ENCODE measurements at regions not wholly inside any gene's neighbourhood (a gene's known extent, or its start where the extent isn't known, plus 50 kb on each side); places are given as distances from the start of the nearest gene placed in this dataset.

DNA sequence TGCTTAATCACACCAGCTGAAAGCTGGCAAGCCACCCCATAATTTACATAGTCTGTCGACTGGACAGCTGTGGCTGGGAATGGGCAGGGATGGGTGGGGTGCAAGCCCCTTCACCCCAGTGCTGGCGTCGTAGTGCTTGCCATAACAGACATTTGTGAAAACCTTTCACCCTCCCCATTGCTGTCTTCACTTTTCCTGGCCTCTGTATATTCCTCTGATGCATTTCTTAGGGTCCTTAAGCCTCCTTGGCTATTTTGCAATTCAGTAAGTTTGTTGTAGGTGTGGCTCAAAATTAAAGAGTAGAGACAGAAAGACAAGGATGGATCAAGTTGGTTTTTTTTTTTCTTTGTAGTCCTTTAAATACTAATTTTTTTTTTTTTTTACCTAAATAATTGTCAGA lies 383.3 kb upstream of the MCTP2 start:
- TF ChIP-seq, protein P1, sequence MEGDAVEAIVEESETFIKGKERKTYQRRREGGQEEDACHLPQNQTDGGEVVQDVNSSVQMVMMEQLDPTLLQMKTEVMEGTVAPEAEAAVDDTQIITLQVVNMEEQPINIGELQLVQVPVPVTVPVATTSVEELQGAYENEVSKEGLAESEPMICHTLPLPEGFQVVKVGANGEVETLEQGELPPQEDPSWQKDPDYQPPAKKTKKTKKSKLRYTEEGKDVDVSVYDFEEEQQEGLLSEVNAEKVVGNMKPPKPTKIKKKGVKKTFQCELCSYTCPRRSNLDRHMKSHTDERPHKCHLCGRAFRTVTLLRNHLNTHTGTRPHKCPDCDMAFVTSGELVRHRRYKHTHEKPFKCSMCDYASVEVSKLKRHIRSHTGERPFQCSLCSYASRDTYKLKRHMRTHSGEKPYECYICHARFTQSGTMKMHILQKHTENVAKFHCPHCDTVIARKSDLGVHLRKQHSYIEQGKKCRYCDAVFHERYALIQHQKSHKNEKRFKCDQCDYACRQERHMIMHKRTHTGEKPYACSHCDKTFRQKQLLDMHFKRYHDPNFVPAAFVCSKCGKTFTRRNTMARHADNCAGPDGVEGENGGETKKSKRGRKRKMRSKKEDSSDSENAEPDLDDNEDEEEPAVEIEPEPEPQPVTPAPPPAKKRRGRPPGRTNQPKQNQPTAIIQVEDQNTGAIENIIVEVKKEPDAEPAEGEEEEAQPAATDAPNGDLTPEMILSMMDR (IDR thresholded peaks at IDR 0.05; ENCODE audit: low read depth, low read length): no peak

DNA sequence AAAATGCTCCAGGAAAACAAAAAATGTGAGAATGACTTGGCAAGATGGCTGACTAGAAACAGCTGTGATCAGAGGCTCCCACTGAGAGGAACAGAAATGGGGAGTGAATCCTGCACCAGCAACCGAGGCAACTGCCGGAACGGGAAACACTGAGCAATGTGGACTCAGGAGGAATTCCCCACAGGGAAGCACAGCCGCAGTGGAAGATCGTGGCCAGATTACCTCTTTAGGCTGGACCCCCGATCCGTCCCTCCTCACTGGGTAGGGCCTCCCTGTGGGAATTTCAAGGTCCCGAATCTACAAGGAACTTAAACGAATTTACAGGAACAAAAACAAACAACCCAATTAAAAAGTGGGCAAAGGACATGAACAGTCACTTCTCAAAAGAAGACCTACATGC lies 385.2 kb upstream of the MCTP2 start:
- TF ChIP-seq, protein P1 (IDR thresholded peaks at IDR 0.05; ENCODE audit: low read depth, low read length): no peak
- H3K27me3 ChIP-seq (ENCODE audit: insufficient read depth, low read depth, severe bottlenecking): peaks cover 35% of the 10 kb centered on the region
- no peak for DNase-seq
- H3K36me3 ChIP-seq: no peaks in the 10 kb centered on the region
- no peaks in the 10 kb centered on the region for H3K9me3 ChIP-seq (ENCODE audit: severe bottlenecking)
- no peak overlapping the region for H3K4me3 ChIP-seq (ENCODE audit: low read depth, low read length)
- no peak overlapping the region for H3K27ac ChIP-seq

More for the DNA sequence above, 383.3 kb upstream of the MCTP2 start:
- Histone ChIP-seq H3K9me3 (ENCODE audit: severe bottlenecking) (no peaks in the 10 kb centered on the region), H3K4me3 (ENCODE audit: low read depth, low read length) (no peak overlapping the region), H3K36me3 (no peaks in the 10 kb centered on the region), H3K27ac (no peak overlapping the region), H3K27me3 (ENCODE audit: insufficient read depth, low read depth, severe bottlenecking) (peaks cover 37% of the 10 kb centered on the region)
- DNase-seq: no peak

DNA sequence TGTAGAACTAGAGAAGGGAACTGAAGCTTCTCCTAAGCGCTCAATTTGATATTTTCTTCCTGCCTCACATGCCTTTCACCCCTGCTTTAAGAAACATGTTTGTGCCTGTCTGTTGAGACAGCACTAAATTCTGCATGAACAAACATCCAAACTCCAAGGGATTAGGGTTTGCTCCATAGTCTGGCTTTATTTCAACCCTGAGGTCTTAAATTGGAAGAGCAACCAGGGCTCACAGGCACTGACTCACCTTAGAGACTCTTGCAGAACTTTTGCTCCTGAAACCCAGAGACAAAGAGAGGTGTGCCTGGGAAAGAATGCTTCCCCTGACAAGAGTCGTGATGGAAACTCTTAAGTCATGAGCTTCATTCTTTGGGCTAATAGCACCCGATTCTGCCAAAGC lies 393.9 kb upstream of the MCTP2 start:
- no peak for DNase-seq

DNA sequence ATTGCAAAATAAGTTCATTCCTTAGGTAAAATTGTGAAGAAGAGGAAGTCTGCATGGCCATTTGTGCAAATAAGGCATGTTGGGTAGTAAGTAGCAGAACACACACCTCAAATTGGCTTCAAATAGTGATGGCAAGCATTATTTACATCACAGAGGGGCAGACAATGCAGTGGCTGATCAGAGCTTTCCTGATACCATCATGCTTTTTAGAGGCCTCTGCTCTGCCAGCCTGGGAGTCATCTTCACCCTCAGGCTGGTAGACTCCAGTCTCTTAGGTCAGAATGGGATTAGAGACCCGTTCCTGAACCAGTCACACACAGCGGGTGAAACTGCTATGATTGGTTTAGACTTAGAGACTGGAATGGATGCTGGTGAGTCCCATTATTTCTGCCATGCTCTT lies 396.0 kb upstream of the MCTP2 start:
- no peak for DNase-seq
- TF ChIP-seq, protein P1 (IDR thresholded peaks at IDR 0.05; ENCODE audit: low read depth, low read length): no peak
- no peak overlapping the region for H3K27ac ChIP-seq
- no peaks in the 10 kb centered on the region for H3K36me3 ChIP-seq
- H3K9me3 ChIP-seq (ENCODE audit: severe bottlenecking): no peaks in the 10 kb centered on the region
- H3K4me3 ChIP-seq (ENCODE audit: low read depth, low read length): no peak overlapping the region
- peaks cover 43% of the 10 kb centered on the region for H3K27me3 ChIP-seq (ENCODE audit: insufficient read depth, low read depth, severe bottlenecking)

More for the DNA sequence above, 393.9 kb upstream of the MCTP2 start:
- Histone ChIP-seq H3K27me3 (ENCODE audit: insufficient read depth, low read depth, severe bottlenecking) (peaks cover 34% of the 10 kb centered on the region), H3K9me3 (ENCODE audit: severe bottlenecking) (no peaks in the 10 kb centered on the region), H3K27ac (no peak overlapping the region), H3K36me3 (no peaks in the 10 kb centered on the region), H3K4me3 (ENCODE audit: low read depth, low read length) (no peak overlapping the region)
- TF ChIP-seq, protein P1 (IDR thresholded peaks at IDR 0.05; ENCODE audit: low read depth, low read length): no peak

DNA sequence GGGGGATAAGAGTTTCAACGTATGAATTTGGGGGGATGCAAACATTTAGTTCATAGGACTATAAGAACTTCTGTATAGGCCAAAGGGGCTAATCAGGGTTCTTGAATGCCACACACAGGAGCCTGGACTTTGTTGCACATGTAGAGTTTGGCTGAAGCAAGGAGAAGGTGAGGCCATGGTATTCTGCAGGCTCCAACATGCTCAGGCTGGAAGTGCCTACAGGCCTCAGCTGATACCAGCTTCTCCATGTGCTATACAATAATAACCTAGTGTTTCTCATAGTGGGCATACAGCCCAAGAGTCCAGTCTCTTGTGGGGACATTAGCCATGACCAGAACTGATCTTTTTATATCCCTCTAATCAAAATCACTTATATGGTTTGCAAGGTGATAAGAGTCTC lies 399.7 kb upstream of the MCTP2 start:
- no peak overlapping the region for H3K4me3 ChIP-seq (ENCODE audit: low read depth, low read length)
- no peaks in the 10 kb centered on the region for H3K36me3 ChIP-seq
- no peaks in the 10 kb centered on the region for H3K9me3 ChIP-seq (ENCODE audit: severe bottlenecking)
- no peak for DNase-seq
- TF ChIP-seq, protein P1 (IDR thresholded peaks at IDR 0.05; ENCODE audit: low read depth, low read length): no peak
- H3K27ac ChIP-seq: no peak overlapping the region
- peaks cover 58% of the 10 kb centered on the region for H3K27me3 ChIP-seq (ENCODE audit: insufficient read depth, low read depth, severe bottlenecking)
